Stimulated activated CD8-positive, alpha-beta memory T cell treated with anti-CD3 and anti-CD28 coated beads, Interleukin-2, amount 100 ng/mL, for 48 hours (primary cell): ENCODE measurements at regions not wholly inside any gene's neighbourhood (a gene's known extent, or its start where the extent isn't known, plus 50 kb on each side); places are given as distances from the start of the nearest gene placed in this dataset.
"Not testable (repeated sequence)": the region's sequence is repeated elsewhere in the genome, so short reads cannot be mapped to it uniquely, and the experiment has no call there.

Experiments
- DNase-seq, 2 donors: peaks; one replicate each; pipeline ENCODE4 v3.0.0-alpha.2; 2020; ENCODE audit warnings: low read depth in 2 of 2

GRCh38 chr1:95669638-95670037 lies 435.6 kb downstream of the RWDD3 start:
- DNase-seq = not testable (repeated sequence)

- DNase-seq = no peak
Measured at GRCh38 chr1:95671098-95671497, 437.1 kb downstream of the RWDD3 start.

GRCh38 chr1:95679262-95679661 lies 445.3 kb downstream of the RWDD3 start:
- no peak for DNase-seq

- DNase-seq = no peak
Measured at GRCh38 chr1:95685081-95685480, 451.1 kb downstream of the RWDD3 start.

- DNase-seq = no peak
Measured at GRCh38 chr1:95686217-95686616, 452.2 kb downstream of the RWDD3 start.

- DNase-seq = no peak
Measured at GRCh38 chr1:95699149-95699953, 465.3 kb downstream of the RWDD3 start.

- DNase-seq = no peak
Measured at GRCh38 chr1:95701450-95702173, 467.6 kb downstream of the RWDD3 start.

- DNase-seq = no peak
Measured at GRCh38 chr1:95703046-95703445, 469.0 kb downstream of the RWDD3 start.

- no peak for DNase-seq
Measured at GRCh38 chr1:95716097-95716496, 482.1 kb downstream of the RWDD3 start.

GRCh38 chr1:95716550-95716949 lies 482.5 kb downstream of the RWDD3 start:
- DNase-seq = no peak

GRCh38 chr1:95723346-95723745 lies 489.3 kb downstream of the RWDD3 start:
- no peak for DNase-seq

- DNase-seq = no peak
Measured at GRCh38 chr1:95728841-95729240, 494.8 kb downstream of the RWDD3 start.

- no peak for DNase-seq
Measured at GRCh38 chr1:95730986-95731385, 497.0 kb downstream of the RWDD3 start.

GRCh38 chr1:95731466-95731865 lies 497.5 kb downstream of the RWDD3 start:
- no peak for DNase-seq

- no peak for DNase-seq
Measured at GRCh38 chr1:95733031-95733430, 499.0 kb downstream of the RWDD3 start.

- no peak for DNase-seq
Measured at GRCh38 chr1:95733671-95734070, 499.7 kb downstream of the RWDD3 start.

GRCh38 chr1:95734560-95734959 lies 500.6 kb downstream of the RWDD3 start:
- no peak for DNase-seq

- no peak for DNase-seq
Measured at GRCh38 chr1:95742591-95743089, 508.6 kb downstream of the RWDD3 start.

GRCh38 chr1:95744731-95745130 lies 510.7 kb downstream of the RWDD3 start:
- DNase-seq = no peak

- DNase-seq = no peak
Measured at GRCh38 chr1:95752515-95753381, 518.7 kb downstream of the RWDD3 start.

GRCh38 chr1:95753382-95754016 lies 519.5 kb downstream of the RWDD3 start:
- DNase-seq = no peak

- DNase-seq = no peak
Measured at GRCh38 chr1:95754412-95754811, 520.4 kb downstream of the RWDD3 start.
